ENCODE measurements at regions not wholly inside any gene's neighbourhood (a gene's known extent, or its start where the extent isn't known, plus 50 kb on each side); places are given as distances from the start of the nearest gene placed in this dataset.

GRCh38 chr11:121936781-121937447 lies 179.1 kb downstream of the BLID start:
- TF ChIP-seq, protein P1, sequence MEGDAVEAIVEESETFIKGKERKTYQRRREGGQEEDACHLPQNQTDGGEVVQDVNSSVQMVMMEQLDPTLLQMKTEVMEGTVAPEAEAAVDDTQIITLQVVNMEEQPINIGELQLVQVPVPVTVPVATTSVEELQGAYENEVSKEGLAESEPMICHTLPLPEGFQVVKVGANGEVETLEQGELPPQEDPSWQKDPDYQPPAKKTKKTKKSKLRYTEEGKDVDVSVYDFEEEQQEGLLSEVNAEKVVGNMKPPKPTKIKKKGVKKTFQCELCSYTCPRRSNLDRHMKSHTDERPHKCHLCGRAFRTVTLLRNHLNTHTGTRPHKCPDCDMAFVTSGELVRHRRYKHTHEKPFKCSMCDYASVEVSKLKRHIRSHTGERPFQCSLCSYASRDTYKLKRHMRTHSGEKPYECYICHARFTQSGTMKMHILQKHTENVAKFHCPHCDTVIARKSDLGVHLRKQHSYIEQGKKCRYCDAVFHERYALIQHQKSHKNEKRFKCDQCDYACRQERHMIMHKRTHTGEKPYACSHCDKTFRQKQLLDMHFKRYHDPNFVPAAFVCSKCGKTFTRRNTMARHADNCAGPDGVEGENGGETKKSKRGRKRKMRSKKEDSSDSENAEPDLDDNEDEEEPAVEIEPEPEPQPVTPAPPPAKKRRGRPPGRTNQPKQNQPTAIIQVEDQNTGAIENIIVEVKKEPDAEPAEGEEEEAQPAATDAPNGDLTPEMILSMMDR (IDR thresholded peaks at IDR 0.05; ENCODE audit: insufficient read depth, low read depth, low read length) = no peak
- H3K4me3 ChIP-seq (ENCODE audit: low read depth, low read length) = no peak overlapping the region
- DNase-seq (ENCODE audit: low read depth) = no peak

DNA sequence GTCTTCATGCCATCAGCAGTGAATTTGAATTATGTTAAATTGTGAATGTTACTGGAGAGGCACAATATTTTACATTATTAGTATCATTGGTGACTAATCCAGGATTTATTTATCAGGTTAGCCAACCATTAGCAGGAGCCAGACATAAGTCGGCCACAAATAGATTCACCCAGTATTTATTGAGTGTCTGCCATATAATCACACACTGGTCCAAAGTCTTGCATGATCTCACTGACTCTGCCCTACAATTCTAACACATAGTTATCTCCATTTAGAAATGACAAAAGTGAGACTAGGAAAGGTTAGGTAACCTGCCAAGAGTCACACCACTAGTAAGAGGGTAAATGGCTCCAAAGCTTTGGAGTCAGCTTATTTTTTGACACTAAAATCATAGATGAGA lies 179.6 kb downstream of the BLID start:
- DNase-seq (ENCODE audit: low read depth) = no peak
- TF ChIP-seq, protein P1 (IDR thresholded peaks at IDR 0.05; ENCODE audit: insufficient read depth, low read depth, low read length) = no peak
- H3K4me3 ChIP-seq (ENCODE audit: low read depth, low read length) = no peak overlapping the region

DNA sequence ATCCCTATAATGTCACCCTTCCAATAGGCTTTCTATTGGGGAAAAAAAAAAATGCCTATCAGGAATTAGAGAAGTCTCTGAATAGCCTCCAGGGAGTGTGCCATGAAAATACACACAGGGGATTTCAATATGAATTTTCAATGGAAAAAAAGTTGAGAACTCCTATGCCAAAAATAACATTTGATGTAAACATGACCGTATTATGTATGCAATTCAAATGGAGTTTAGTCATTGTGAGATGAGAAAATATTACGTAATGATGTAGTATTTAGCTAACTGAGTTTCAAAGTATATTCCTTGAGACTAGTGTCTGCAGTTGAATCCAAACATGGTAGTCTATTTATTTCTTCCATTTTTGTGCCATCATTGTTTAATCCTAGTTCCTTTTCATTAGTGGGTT lies 182.3 kb downstream of the BLID start:
- no peak for DNase-seq (ENCODE audit: low read depth)
- no peak overlapping the region for H3K4me3 ChIP-seq (ENCODE audit: low read depth, low read length)
- TF ChIP-seq, protein P1 (IDR thresholded peaks at IDR 0.05; ENCODE audit: insufficient read depth, low read depth, low read length) = no peak

- H3K4me3 ChIP-seq (ENCODE audit: low read depth, low read length) = no peak overlapping the region
- DNase-seq (ENCODE audit: low read depth) = no peak
- TF ChIP-seq, protein P1 (IDR thresholded peaks at IDR 0.05; ENCODE audit: insufficient read depth, low read depth, low read length) = no peak
Measured at GRCh38 chr11:121933294-121933693, 182.7 kb downstream of the BLID start.

GRCh38 chr11:121932646-121933185 lies 183.3 kb downstream of the BLID start:
- no peak for DNase-seq (ENCODE audit: low read depth)
- H3K4me3 ChIP-seq (ENCODE audit: low read depth, low read length) = no peak overlapping the region
- TF ChIP-seq, protein P1 (IDR thresholded peaks at IDR 0.05; ENCODE audit: insufficient read depth, low read depth, low read length) = no peak

DNA sequence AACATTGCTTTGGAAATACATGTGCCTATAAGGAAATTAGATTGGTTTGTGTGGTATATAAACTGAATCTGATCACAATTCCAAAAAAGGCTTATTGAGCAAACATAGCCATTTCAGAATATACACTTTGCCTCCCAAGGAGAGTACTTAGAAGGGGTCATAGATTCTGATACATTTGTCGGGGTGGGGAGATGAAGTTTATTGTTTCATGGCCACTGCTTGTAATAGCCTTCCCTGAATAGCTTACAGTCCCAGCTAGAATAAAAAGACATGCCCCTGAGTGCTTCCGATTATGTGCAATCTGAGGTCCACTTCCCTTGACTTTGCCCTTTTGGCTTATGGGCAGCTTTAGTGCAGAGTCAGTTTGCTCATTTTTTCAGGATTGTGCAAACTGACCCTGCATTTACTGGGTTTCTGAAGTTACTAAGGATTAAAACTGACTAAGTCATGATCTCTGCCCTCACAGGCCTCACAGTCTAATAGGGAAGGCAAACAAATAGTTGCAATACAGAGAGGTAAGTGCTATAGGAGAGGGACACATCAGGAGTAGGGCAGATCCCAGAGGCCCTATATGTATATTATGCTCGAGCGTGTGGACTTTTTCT lies 184.2 kb downstream of the BLID start:
- TF ChIP-seq, protein P1 (IDR thresholded peaks at IDR 0.05; ENCODE audit: insufficient read depth, low read depth, low read length) = no peak
- H3K4me3 ChIP-seq (ENCODE audit: low read depth, low read length) = no peak overlapping the region
- DNase-seq (ENCODE audit: low read depth) = peak; percentile 11
